ENCODE measurements at regions not wholly inside any gene's neighbourhood (a gene's known extent, or its start where the extent isn't known, plus 50 kb on each side); places are given as distances from the start of the nearest gene placed in this dataset.

GRCh38 chr12:4011597-4011996 lies 138.4 kb upstream of the PARP11 start:
- TF ChIP-seq CTCF (conservative IDR thresholded peaks at IDR 0.05; ENCODE audit: low read depth, low read length): no peak
- no peak for TF ChIP-seq POLR2A (IDR thresholded peaks at IDR 0.05; ENCODE audit: low read depth, low read length)
- no peak for TF ChIP-seq MXI1 (IDR thresholded peaks at IDR 0.05; ENCODE audit: borderline replicate concordance, low read depth, low read length)
- no peak for TF ChIP-seq RCOR1 (IDR thresholded peaks at IDR 0.05; ENCODE audit: insufficient replicate concordance, low read length)
- TF ChIP-seq BHLHE40 (IDR thresholded peaks at IDR 0.05; ENCODE audit: low read depth, low read length): no peak
- TF ChIP-seq, protein P1, sequence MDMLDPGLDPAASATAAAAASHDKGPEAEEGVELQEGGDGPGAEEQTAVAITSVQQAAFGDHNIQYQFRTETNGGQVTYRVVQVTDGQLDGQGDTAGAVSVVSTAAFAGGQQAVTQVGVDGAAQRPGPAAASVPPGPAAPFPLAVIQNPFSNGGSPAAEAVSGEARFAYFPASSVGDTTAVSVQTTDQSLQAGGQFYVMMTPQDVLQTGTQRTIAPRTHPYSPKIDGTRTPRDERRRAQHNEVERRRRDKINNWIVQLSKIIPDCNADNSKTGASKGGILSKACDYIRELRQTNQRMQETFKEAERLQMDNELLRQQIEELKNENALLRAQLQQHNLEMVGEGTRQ (IDR thresholded peaks at IDR 0.05; ENCODE audit: low read depth, low read length): no peak
- TF ChIP-seq, protein P2, sequence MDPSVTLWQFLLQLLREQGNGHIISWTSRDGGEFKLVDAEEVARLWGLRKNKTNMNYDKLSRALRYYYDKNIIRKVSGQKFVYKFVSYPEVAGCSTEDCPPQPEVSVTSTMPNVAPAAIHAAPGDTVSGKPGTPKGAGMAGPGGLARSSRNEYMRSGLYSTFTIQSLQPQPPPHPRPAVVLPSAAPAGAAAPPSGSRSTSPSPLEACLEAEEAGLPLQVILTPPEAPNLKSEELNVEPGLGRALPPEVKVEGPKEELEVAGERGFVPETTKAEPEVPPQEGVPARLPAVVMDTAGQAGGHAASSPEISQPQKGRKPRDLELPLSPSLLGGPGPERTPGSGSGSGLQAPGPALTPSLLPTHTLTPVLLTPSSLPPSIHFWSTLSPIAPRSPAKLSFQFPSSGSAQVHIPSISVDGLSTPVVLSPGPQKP (IDR thresholded peaks at IDR 0.05; ENCODE audit: borderline replicate concordance, low read depth, low read length): no peak
- TF ChIP-seq MAZ (IDR thresholded peaks at IDR 0.05; ENCODE audit: borderline replicate concordance, low read depth, low read length): no peak
- no peak for TF ChIP-seq SMC3 (IDR thresholded peaks at IDR 0.05; ENCODE audit: low read depth, low read length)
- TF ChIP-seq FOS (IDR thresholded peaks at IDR 0.05; ENCODE audit: low read depth, low read length): no peak
- no peak for TF ChIP-seq RFX5 (IDR thresholded peaks at IDR 0.05; ENCODE audit: low read depth, low read length)

All from IMR-90 (cell line).